GM12878 (cell line): ENCODE measurements at regions not wholly inside any gene's neighbourhood (a gene's known extent, or its start where the extent isn't known, plus 50 kb on each side); places are given as distances from the start of the nearest gene placed in this dataset.

ENCODE experiments used
- BCL11A ChIP-seq: IDR thresholded peaks from 2 replicates; pipeline ENCODE4 v1.6.1; 2011; ENCODE audit warnings: low read depth, low read length
- BRCA1 ChIP-seq: IDR thresholded peaks from 2 replicates; pipeline ENCODE4 v1.6.1; 2011; ENCODE audit warnings: low read depth, low read length, improper control_type of control experiment
- CTCF ChIP-seq, 3 experiments: IDR thresholded peaks in 2 of 3; conservative IDR thresholded peaks in 1 of 3; 2 replicates each; pipeline ENCODE4 v1.5.1; 2011; ENCODE audit warnings: low read depth in 3 of 3, low read length in 3 of 3, mild to moderate bottlenecking in 3 of 3, control low read depth in 2 of 3, moderate library complexity in 2 of 3, inconsistent platforms in 1 of 3, mixed read lengths in 1 of 3; ENCODE audit not compliant: control insufficient read depth in 2 of 3, insufficient read depth in 1 of 3; ENCODE audit errors: extremely low read depth in 1 of 3
- E4F1 ChIP-seq: fragments of 450-650 bp; IDR thresholded peaks from 2 replicates; pipeline ENCODE4 v1.6.1; 2018; ENCODE audit warnings: borderline replicate concordance, mild to moderate bottlenecking; ENCODE audit not compliant: partially characterized antibody
- EP300 ChIP-seq, 2 experiments: fragments of 150-350 bp in 1 of 2; IDR thresholded peaks; 2 replicates each; pipeline ENCODE4 v1.6.1; 2011 to 2012; ENCODE audit warnings: low read depth in 2 of 2, low read length in 2 of 2, borderline replicate concordance in 1 of 2, improper control_type of control experiment in 1 of 2, inconsistent platforms in 1 of 2; ENCODE audit not compliant: control insufficient read depth in 1 of 2
- HDAC6 ChIP-seq: fragments of 200-600 bp; sonication (generic); IDR thresholded peaks from one replicate; pipeline ENCODE4 v1.8.0; 2017; ENCODE audit warnings: antibody characterized with exemption; ENCODE audit not compliant: unreplicated experiment
- IKZF1 ChIP-seq: fragments of 450-650 bp; conservative IDR thresholded peaks from 2 replicates; pipeline ENCODE4 v1.6.1; 2017; ENCODE audit warnings: antibody characterized with exemption, mild to moderate bottlenecking
- POLR2A ChIP-seq: IDR thresholded peaks from 2 replicates; pipeline ENCODE4 v1.6.1; 2011; ENCODE audit warnings: low read depth, mild to moderate bottlenecking, low read length
- SMC3 ChIP-seq: IDR thresholded peaks from 2 replicates; pipeline ENCODE4 v1.6.1; 2011; ENCODE audit warnings: low read length, improper control_type of control experiment, borderline replicate concordance
- TCF7 ChIP-seq: IDR thresholded peaks from 2 replicates; pipeline ENCODE4 v1.6.1; 2014; ENCODE audit warnings: antibody characterized with exemption, borderline replicate concordance
- ZNF384 ChIP-seq: IDR thresholded peaks from 2 replicates; pipeline ENCODE4 v1.6.1; 2012; ENCODE audit warnings: low read depth, mild to moderate bottlenecking, low read length, improper control_type of control experiment, borderline replicate concordance
- ZNF687 ChIP-seq: fragments of 450-650 bp; IDR thresholded peaks from 2 replicates; pipeline ENCODE4 v1.6.1; 2017; ENCODE audit warnings: mild to moderate bottlenecking, moderate library complexity

- TF ChIP-seq CTCF (IDR thresholded peaks at IDR 0.05 in 2 of 3, conservative IDR thresholded peaks at IDR 0.05 in 1 of 3; ENCODE audit: control insufficient read depth in 2 of 3, extremely low read depth in 1 of 3, insufficient read depth in 1 of 3, low read depth in 3 of 3, low read length in 3 of 3) (no peak), POLR2A (no peak), E4F1 (no peak), SMC3 (no peak), ZNF687 (no peak), EP300 (IDR thresholded peaks at IDR 0.05; ENCODE audit: borderline replicate concordance in 1 of 2, control insufficient read depth in 1 of 2, low read depth in 2 of 2, low read length in 2 of 2) (no peak), BCL11A (no peak), TCF7 (no peak), IKZF1 (no peak), BRCA1 (no peak), ZNF384 (no peak), HDAC6 (no peak)
Measured at GRCh38 chrX:148290041-148290440, 210.4 kb upstream of the AFF2 start.
